ENCODE measurements at regions not wholly inside any gene's neighbourhood (a gene's known extent, or its start where the extent isn't known, plus 50 kb on each side); places are given as distances from the start of the nearest gene placed in this dataset.

DNA sequence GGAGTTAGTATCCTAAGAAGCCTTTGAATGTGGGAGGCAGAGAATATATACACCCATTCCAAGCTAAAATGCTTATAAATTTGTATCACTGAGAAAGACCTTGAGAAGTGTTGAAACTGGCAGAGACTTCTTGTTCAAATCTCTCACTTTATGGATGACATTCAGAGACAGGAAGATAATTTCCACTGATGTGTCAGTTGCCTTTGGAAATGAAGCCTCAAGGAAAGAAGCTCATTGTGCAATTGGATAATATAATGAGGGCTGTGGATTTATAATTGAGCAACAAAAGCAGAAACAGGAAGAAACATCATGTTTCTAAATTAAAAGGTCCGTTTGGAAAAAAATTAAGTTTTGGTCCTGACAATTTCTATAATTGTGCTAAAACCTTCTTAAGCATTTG is 789.9 kb upstream of the IGFBP3 start:
- no peak for DNase-seq
- CTCF ChIA-PET: interaction anchor here (1.3 kb wide), 1 partner anchor 15 kb away, joined by 3 read pairs; no protein-coding TSS in a partner anchor
- Histone ChIP-seq H3K23ac (ENCODE audit: low read depth, low read length) (no peak overlapping the region), H2BK15ac (ENCODE audit: low read depth, low read length) (no peak overlapping the region), H3K18ac (ENCODE audit: low read depth, low read length) (peak overlapping the region; percentile 67), H3K56ac (ENCODE audit: extremely low read depth, insufficient read depth, low read length) (no peak overlapping the region), H4K20me1 (ENCODE audit: insufficient read depth, low read length) (no peaks in the 10 kb centered on the region), H3K27ac (ENCODE audit: insufficient read depth, low read length) (no peak overlapping the region), H3K14ac (replicated peaks; ENCODE audit: low read depth, low read length) (no peak overlapping the region), H2AFZ (replicated peaks; ENCODE audit: low read length, poor library complexity) (no peak overlapping the region), H3K4me1 (ENCODE audit: control insufficient read depth, insufficient read depth, low read length) (peaks cover 8% of the 10 kb centered on the region), H2AK5ac (ENCODE audit: low read depth, low read length) (no peak overlapping the region), H3K36me3 (ENCODE audit: control insufficient read depth, insufficient read depth, low read length) (no peaks in the 10 kb centered on the region), H3K4me3 (ENCODE audit: insufficient read depth, low read depth, low read length) (no peak overlapping the region), H3K9me3 (ENCODE audit: control insufficient read depth, insufficient read depth, low read length) (no peaks in the 10 kb centered on the region), H3K4me2 (ENCODE audit: low read depth, low read length) (no peak overlapping the region; the same call in 1 of the 2 replicates), H3K4ac (ENCODE audit: low read depth, low read length) (no peak overlapping the region), H3K27me3 (ENCODE audit: control insufficient read depth, insufficient read depth, low read length) (no peaks in the 10 kb centered on the region), H3K79me1 (ENCODE audit: low read depth in 1 of 2, low read length in 2 of 2) (no peaks in the 10 kb centered on the region), H4K91ac (ENCODE audit: insufficient read depth, low read depth, low read length) (no peak overlapping the region), H3K9me1 (ENCODE audit: insufficient read depth, low read length) (peaks cover 5% of the 10 kb centered on the region), H2BK20ac (ENCODE audit: low read depth, low read length) (no peak overlapping the region), H2AK9ac (replicated peaks; ENCODE audit: low read depth, low read length, poor library complexity) (no peak overlapping the region), H2BK5ac (ENCODE audit: low read depth, low read length, poor library complexity, severe bottlenecking) (peak overlapping the region; percentile 18), H4K8ac (ENCODE audit: low read depth in 2 of 2, low read length in 2 of 2) (no peak overlapping the region), H4K5ac (ENCODE audit: low read depth, low read length) (no peak overlapping the region), H3K9ac (ENCODE audit: low read depth, low read length) (no peak overlapping the region), H2BK120ac (ENCODE audit: low read depth, low read length) (no peak overlapping the region)
- dilution Hi-C loops (cut with HindIII; ENCODE audit: low sequenced_read_pairs, unreplicated experiment) (no loop called here), intact Hi-C loops (cut with micrococcal nuclease) (no loop called here), in situ Hi-C loops (cut with MboI; ENCODE audit: low sequenced_read_pairs) (no loop called here)
- no peak for ATAC-seq (ENCODE audit: low read depth)
- no TSS peak for BruUV-seq (replicated peaks)
- POLR2A ChIA-PET (ENCODE audit: unreplicated experiment): interaction anchor here (0.6 kb wide), 1 partner anchor 789 kb away, joined by 4 read pairs; no protein-coding TSS in a partner anchor
- TF ChIP-seq RFX5 (IDR thresholded peaks at IDR 0.05; ENCODE audit: low read depth, low read length) (no peak), NFE2L2 (IDR thresholded peaks at IDR 0.05; ENCODE audit: low read depth, low read length) (no peak), CEBPB (IDR thresholded peaks at IDR 0.05; ENCODE audit: low read depth, low read length) (peak; percentile 54), MXI1 (IDR thresholded peaks at IDR 0.05; ENCODE audit: borderline replicate concordance, low read depth, low read length) (no peak)
- TF ChIP-seq, protein P1, sequence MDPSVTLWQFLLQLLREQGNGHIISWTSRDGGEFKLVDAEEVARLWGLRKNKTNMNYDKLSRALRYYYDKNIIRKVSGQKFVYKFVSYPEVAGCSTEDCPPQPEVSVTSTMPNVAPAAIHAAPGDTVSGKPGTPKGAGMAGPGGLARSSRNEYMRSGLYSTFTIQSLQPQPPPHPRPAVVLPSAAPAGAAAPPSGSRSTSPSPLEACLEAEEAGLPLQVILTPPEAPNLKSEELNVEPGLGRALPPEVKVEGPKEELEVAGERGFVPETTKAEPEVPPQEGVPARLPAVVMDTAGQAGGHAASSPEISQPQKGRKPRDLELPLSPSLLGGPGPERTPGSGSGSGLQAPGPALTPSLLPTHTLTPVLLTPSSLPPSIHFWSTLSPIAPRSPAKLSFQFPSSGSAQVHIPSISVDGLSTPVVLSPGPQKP (IDR thresholded peaks at IDR 0.05; ENCODE audit: borderline replicate concordance, low read depth, low read length): no peak
- WGBS, 2 experiments (ENCODE audit: extremely low coverage in 2 of 2, insufficient read length in 1 of 2): no CpG with 5 or more reads among the region's 1 CpG

All from IMR-90 (cell line).